A549 (cell line): ENCODE measurements at regions not wholly inside any gene's neighbourhood (a gene's known extent, or its start where the extent isn't known, plus 50 kb on each side); places are given as distances from the start of the nearest gene placed in this dataset.

Source experiments
- BCL3 ChIP-seq: fragments of >200 bp; sonication (Bioruptor Twin); formaldehyde crosslinking; IDR thresholded peaks from 3 replicates; pipeline ENCODE4 v1.6.1; 2016
- CTCF ChIP-seq: fragments of >200 bp; sonication (Bioruptor Twin); formaldehyde crosslinking; IDR thresholded peaks from 3 replicates; pipeline ENCODE4 v1.5.1; 2016
- ELK1 ChIP-seq: fragments of 150-350 bp; IDR thresholded peaks from 2 replicates; pipeline ENCODE4 v1.6.1; 2014; ENCODE audit warnings: low read depth, mild to moderate bottlenecking, low read length
- NPAS2 ChIP-seq: fragments of 250-450 bp; sonication (Bioruptor Pico); IDR thresholded peaks from 2 replicates; pipeline ENCODE4 v1.8.0; 2022; ENCODE audit warnings: mild to moderate bottlenecking, moderate library complexity, borderline replicate concordance
- PBX3 ChIP-seq: IDR thresholded peaks from 2 replicates; pipeline ENCODE4 v1.6.1; 2012
- RAD21 ChIP-seq, 2 experiments: fragments of >200 bp in 1 of 2; sonication (Bioruptor Twin) in 1 of 2; formaldehyde crosslinking in 1 of 2; IDR thresholded peaks in 1 of 2; conservative IDR thresholded peaks in 1 of 2; 2 replicates in 1 of 2; 3 replicates in 1 of 2; pipeline ENCODE4 v1.6.1; 2012 to 2018; ENCODE audit warnings: inconsistent platforms in 1 of 2
- REST ChIP-seq: fragments of 200-600 bp; sonication (generic); IDR thresholded peaks from 2 replicates; pipeline ENCODE4 v1.6.1; 2016; ENCODE audit warnings: antibody characterized with exemption, mild to moderate bottlenecking, moderate library complexity
- RFX5 ChIP-seq: fragments of 450-650 bp; IDR thresholded peaks from 2 replicates; pipeline ENCODE4 v1.7.1; 2014; ENCODE audit warnings: antibody characterized with exemption, mild to moderate bottlenecking, moderate library complexity
- SMC3 ChIP-seq: fragments of >200 bp; sonication (Bioruptor Twin); formaldehyde crosslinking; IDR thresholded peaks from 3 replicates; pipeline ENCODE4 v1.6.1; 2018; ENCODE audit warnings: inconsistent platforms

GRCh38 chr1:5312293-5312674 lies 657.9 kb downstream of the AJAP1 start:
- TF ChIP-seq PBX3 (no peak), RAD21 (conservative IDR thresholded peaks at IDR 0.05 in 1 of 2, IDR thresholded peaks at IDR 0.05 in 1 of 2) (no peak), REST (no peak), CTCF (no peak), ELK1 (no peak), BCL3 (no peak), NPAS2 (CRISPR knock-in tag) (no peak), SMC3 (no peak), RFX5 (no peak)
